ENCODE measurements at regions not wholly inside any gene's neighbourhood (a gene's known extent, or its start where the extent isn't known, plus 50 kb on each side); places are given as distances from the start of the nearest gene placed in this dataset.

DNA sequence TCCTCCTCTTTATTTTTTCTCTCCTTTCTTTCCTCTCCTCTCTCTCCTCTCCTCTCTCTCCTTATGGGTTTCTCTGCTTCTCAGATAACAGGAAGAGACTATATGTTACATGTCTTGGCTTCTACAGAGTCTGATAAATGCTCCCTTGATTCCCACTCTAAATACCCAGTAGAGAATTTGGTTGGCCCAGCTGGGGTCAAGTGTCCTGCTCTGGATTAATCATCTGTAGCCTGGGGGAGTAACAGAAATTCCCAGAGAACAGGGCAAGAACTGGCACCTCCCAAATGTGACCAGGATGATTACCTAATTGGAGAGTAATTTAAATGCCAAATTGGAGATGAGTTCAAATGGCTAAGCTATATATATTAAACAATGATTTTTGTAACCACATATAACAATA lies 146.1 kb upstream of the LMO4 start:
- no peaks in the 10 kb centered on the region for H3K9me3 ChIP-seq
- ATAC-seq, result no peak
- TF ChIP-seq, protein P1, sequence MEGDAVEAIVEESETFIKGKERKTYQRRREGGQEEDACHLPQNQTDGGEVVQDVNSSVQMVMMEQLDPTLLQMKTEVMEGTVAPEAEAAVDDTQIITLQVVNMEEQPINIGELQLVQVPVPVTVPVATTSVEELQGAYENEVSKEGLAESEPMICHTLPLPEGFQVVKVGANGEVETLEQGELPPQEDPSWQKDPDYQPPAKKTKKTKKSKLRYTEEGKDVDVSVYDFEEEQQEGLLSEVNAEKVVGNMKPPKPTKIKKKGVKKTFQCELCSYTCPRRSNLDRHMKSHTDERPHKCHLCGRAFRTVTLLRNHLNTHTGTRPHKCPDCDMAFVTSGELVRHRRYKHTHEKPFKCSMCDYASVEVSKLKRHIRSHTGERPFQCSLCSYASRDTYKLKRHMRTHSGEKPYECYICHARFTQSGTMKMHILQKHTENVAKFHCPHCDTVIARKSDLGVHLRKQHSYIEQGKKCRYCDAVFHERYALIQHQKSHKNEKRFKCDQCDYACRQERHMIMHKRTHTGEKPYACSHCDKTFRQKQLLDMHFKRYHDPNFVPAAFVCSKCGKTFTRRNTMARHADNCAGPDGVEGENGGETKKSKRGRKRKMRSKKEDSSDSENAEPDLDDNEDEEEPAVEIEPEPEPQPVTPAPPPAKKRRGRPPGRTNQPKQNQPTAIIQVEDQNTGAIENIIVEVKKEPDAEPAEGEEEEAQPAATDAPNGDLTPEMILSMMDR (IDR thresholded peaks at IDR 0.05), result no peak
- TF ChIP-seq POLR2A (IDR thresholded peaks at IDR 0.05) (no peak), POLR2AphosphoS5 (IDR thresholded peaks at IDR 0.05) (no peak), EP300 (IDR thresholded peaks at IDR 0.05) (no peak)
- no peak overlapping the region for H3K4me3 ChIP-seq
- no peaks in the 10 kb centered on the region for H3K36me3 ChIP-seq
- no peaks in the 10 kb centered on the region for H3K27me3 ChIP-seq
- no peaks in the 10 kb centered on the region for H3K4me1 ChIP-seq
- no peak overlapping the region for H3K27ac ChIP-seq

DNA sequence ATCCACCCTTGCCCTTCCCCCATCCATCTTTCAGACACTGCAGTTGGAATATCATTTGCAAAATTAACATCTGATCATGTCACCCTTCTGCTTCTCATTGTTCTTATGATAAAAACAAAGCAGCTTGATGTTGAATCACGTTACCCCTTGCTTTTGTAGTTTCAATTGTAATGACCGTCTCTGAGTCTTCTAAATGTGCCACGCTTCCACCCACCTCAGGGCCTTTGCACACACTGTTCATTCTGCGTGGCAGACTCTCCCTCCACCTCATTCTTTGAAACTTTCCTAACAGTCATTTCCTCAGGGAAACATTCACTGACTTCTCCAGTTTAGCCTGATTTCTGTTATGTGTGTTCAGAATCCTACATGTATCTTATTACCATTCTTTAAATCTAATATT lies 143.6 kb upstream of the LMO4 start:
- no peaks in the 10 kb centered on the region for H3K36me3 ChIP-seq
- ATAC-seq, result no peak
- no peaks in the 10 kb centered on the region for H3K27me3 ChIP-seq
- WGBS, 2 donors (ENCODE audit: low coverage in 1 of 2), result 81 to 90% methylated on average over 4 of the region's 4 CpGs
- TF ChIP-seq, protein P1 (IDR thresholded peaks at IDR 0.05), result no peak
- TF ChIP-seq EP300 (IDR thresholded peaks at IDR 0.05) (no peak), POLR2AphosphoS5 (IDR thresholded peaks at IDR 0.05) (no peak), POLR2A (IDR thresholded peaks at IDR 0.05) (no peak)
- H3K9me3 ChIP-seq, result no peaks in the 10 kb centered on the region
- H3K27ac ChIP-seq, result no peak overlapping the region
- no peaks in the 10 kb centered on the region for H3K4me1 ChIP-seq
- H3K4me3 ChIP-seq, result no peak overlapping the region

DNA sequence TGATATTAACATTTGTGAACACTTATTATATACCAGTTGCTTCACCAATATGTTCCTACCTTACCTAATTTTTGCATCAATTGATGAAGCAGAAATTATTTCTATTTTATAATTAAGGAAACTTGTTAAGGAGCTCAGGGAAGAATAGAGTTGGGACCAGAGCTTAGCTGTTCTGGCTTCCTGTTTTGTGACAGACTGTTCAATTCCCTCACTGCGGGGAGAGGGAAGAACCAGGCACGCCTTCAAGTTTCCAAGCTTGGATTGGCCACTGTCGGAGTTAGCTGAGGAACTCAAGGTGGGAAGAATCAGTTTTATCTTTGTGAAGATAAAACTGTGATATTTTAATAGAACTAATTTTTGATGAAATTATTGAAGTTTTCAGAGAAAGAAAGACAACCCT lies 142.3 kb upstream of the LMO4 start:
- H3K36me3 ChIP-seq, result no peaks in the 10 kb centered on the region
- TF ChIP-seq EP300 (IDR thresholded peaks at IDR 0.05) (no peak), POLR2A (IDR thresholded peaks at IDR 0.05) (no peak)
- TF ChIP-seq, protein P1 (IDR thresholded peaks at IDR 0.05), result no peak
- no peak overlapping the region for H3K4me3 ChIP-seq
- WGBS, 2 donors (ENCODE audit: low coverage in 1 of 2), result 60 to 82% methylated on average over 3 of the region's 3 CpGs
- H3K27ac ChIP-seq, result no peak overlapping the region
- H3K27me3 ChIP-seq, result no peaks in the 10 kb centered on the region
- H3K4me1 ChIP-seq, result no peaks in the 10 kb centered on the region
- no peaks in the 10 kb centered on the region for H3K9me3 ChIP-seq
- no peak for ATAC-seq

DNA sequence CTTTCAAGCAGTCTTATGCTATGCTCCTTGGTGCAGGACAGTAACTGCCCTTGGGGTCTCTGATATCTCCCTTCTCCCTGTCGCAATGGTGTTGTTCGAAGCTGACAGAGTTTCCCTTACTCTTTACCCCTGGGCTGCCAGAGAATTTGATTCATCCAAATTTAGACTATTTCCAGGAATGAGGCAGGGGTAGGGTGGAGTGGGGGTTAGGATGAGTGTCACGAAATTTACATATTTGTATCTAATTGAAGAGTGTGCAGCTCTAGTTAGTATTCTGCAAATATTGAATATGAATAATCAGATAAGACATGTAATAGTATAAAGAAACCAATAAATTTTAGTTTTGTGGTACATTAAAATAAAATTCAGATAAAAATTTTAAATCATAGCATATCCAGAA lies 140.0 kb upstream of the LMO4 start:
- WGBS, 2 donors (ENCODE audit: low coverage in 1 of 2), result 53 to 64% methylated on average over 3 of the region's 3 CpGs
- H3K4me3 ChIP-seq, result no peak overlapping the region
- no peak for ATAC-seq
- TF ChIP-seq POLR2AphosphoS5 (IDR thresholded peaks at IDR 0.05) (no peak), EP300 (IDR thresholded peaks at IDR 0.05) (no peak), POLR2A (IDR thresholded peaks at IDR 0.05) (no peak)
- TF ChIP-seq, protein P1 (IDR thresholded peaks at IDR 0.05), result no peak
- no peaks in the 10 kb centered on the region for H3K36me3 ChIP-seq
- no peaks in the 10 kb centered on the region for H3K27me3 ChIP-seq
- no peak overlapping the region for H3K27ac ChIP-seq
- H3K4me1 ChIP-seq, result no peaks in the 10 kb centered on the region
- no peaks in the 10 kb centered on the region for H3K9me3 ChIP-seq

DNA sequence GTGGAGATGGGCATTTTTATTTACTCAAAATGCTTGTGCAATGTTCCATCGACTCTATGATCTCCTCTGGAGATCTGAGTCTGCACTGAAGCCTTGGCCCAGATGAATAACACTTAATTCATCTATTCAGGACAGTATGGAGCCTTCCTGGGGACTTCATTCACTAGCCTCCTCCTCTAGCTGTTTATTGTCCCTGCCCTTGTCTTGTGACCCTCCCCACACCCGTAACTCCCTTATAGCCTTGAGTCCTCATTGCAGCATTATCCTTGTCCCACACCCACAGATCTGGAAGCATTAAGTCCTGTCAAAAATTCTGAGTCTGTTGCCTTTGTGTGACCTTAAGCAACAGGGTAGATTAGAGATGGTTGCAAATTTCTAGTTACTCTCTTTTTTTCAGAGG lies 138.3 kb upstream of the LMO4 start:
- Histone ChIP-seq H3K27me3 (no peaks in the 10 kb centered on the region), H3K9me3 (peaks cover 0 to 14% (median 0%) of the 10 kb centered on the region in 3 donors), H3K27ac (no peak overlapping the region), H3K4me1 (no peaks in the 10 kb centered on the region), H3K36me3 (no peaks in the 10 kb centered on the region), H3K4me3 (no peak overlapping the region)
- TF ChIP-seq, protein P1 (IDR thresholded peaks at IDR 0.05), result no peak
- no peak for TF ChIP-seq EP300 (IDR thresholded peaks at IDR 0.05)
- TF ChIP-seq POLR2AphosphoS5 (IDR thresholded peaks at IDR 0.05), result no peak
- no peak for TF ChIP-seq POLR2A (IDR thresholded peaks at IDR 0.05)
- no peak for ATAC-seq
- WGBS, 2 donors (ENCODE audit: low coverage in 1 of 2), result 70 to 89% methylated on average over 2 of the region's 2 CpGs
